ENCODE measurements at regions not wholly inside any gene's neighbourhood (a gene's known extent, or its start where the extent isn't known, plus 50 kb on each side); places are given as distances from the start of the nearest gene placed in this dataset.
A peak's percentile ranks its signal among the peaks of the same experiment; 100 is the strongest.

DNA sequence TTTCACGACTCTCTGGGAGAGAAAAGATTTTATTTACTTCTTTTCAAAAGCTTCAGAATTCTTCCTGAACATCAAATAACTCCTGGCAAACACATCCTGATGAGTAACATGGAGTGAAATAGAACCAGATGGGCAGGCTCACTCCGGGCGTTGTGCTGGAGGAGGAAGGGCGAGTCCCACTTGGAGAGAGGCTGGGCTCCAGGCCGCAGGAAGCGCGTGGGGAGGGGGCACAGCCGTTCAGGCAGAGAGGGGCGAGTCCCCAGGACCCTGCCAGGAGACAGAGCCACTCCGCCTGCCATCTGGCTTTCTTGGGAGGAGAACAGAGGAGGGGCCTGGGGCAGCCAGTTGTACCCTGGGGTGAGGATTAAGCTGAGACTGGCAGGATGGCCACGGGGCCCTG, 265.9 kb upstream of the ZMIZ1 start:
- Histone ChIP-seq H3K4me1 (ENCODE audit: control insufficient read depth in 3 of 3, insufficient read depth in 3 of 3, low read length in 3 of 3) (peaks cover 22 to 40% (median 31%) of the 10 kb centered on the region in 3 donors), H3K27me3 (ENCODE audit: control insufficient read depth in 3 of 3, insufficient read depth in 3 of 3, low read length in 3 of 3) (peaks cover 0 to 6% (median 0%) of the 10 kb centered on the region in 3 donors), H3K27ac (ENCODE audit: low read depth, low read length) (peak overlapping the region; percentile 17), H3K4me3 (ENCODE audit: low read length in 3 of 3) (no peak overlapping the region), H3K36me3 (ENCODE audit: control insufficient read depth in 3 of 3, insufficient read depth in 3 of 3, low read length in 3 of 3) (no peaks in the 10 kb centered on the region), H3K9me3 (ENCODE audit: control insufficient read depth in 3 of 3, low read length in 3 of 3) (no peaks in the 10 kb centered on the region), H3K9ac (ENCODE audit: low read depth in 1 of 3, low read length in 3 of 3) (no peak overlapping the region)

GRCh38 chr10:78803710-78804109, 265.1 kb upstream of the ZMIZ1 start:
- Histone ChIP-seq H3K36me3 (ENCODE audit: control insufficient read depth in 3 of 3, insufficient read depth in 3 of 3, low read length in 3 of 3) (no peaks in the 10 kb centered on the region), H3K27ac (ENCODE audit: low read depth, low read length) (peak overlapping the region; percentile 41), H3K4me3 (ENCODE audit: low read length in 3 of 3) (no peak overlapping the region), H3K4me1 (ENCODE audit: control insufficient read depth in 3 of 3, insufficient read depth in 3 of 3, low read length in 3 of 3) (peaks cover 22 to 40% (median 31%) of the 10 kb centered on the region in 3 donors), H3K9me3 (ENCODE audit: control insufficient read depth in 3 of 3, low read length in 3 of 3) (no peaks in the 10 kb centered on the region), H3K9ac (ENCODE audit: low read depth in 1 of 3, low read length in 3 of 3) (no peak overlapping the region), H3K27me3 (ENCODE audit: control insufficient read depth in 3 of 3, insufficient read depth in 3 of 3, low read length in 3 of 3) (peaks cover 0 to 6% (median 0%) of the 10 kb centered on the region in 3 donors)

DNA sequence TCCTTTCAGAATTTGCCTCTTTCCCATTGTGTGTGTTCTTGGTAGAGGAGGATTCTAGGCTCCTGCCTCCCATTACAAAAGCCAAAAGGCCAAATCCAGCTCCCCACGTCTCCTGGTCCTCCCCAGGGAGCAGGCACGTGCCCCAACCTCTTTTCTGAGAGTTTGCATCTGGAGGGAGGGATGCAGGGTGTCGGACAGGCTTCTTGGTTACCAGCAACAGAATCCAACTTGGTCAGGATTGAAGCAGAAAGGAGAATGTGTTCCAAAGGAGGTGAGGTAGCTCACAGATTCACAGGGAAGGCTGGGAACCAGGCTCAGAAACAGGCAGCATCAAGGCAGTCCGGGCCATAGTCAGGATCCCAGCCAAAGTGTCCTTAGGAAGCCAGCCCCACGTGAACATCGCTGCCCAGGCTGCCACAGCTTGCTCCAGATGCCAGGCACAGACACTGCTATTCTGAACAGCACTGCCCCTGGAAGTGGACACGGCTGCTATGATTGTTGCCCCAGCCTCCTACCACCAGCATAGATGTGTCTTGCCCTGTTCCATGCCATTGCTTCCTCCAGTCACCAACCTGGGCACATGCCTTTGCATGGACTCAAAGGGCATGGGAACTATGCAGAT, 264.2 kb upstream of the ZMIZ1 start:
- Histone ChIP-seq H3K4me3 (ENCODE audit: low read length in 3 of 3) (peak overlapping the region in 1 of 3 donors; percentile 29), H3K36me3 (ENCODE audit: control insufficient read depth in 3 of 3, insufficient read depth in 3 of 3, low read length in 3 of 3) (no peaks in the 10 kb centered on the region), H3K9ac (ENCODE audit: low read depth in 1 of 3, low read length in 3 of 3) (no peak overlapping the region), H3K4me1 (ENCODE audit: control insufficient read depth in 3 of 3, insufficient read depth in 3 of 3, low read length in 3 of 3) (peaks cover 22 to 40% (median 31%) of the 10 kb centered on the region in 3 donors), H3K9me3 (ENCODE audit: control insufficient read depth in 3 of 3, low read length in 3 of 3) (no peaks in the 10 kb centered on the region), H3K27me3 (ENCODE audit: control insufficient read depth in 3 of 3, insufficient read depth in 3 of 3, low read length in 3 of 3) (peaks cover 0 to 6% (median 0%) of the 10 kb centered on the region in 3 donors), H3K27ac (ENCODE audit: low read depth, low read length) (peak overlapping the region; percentile 41)

DNA sequence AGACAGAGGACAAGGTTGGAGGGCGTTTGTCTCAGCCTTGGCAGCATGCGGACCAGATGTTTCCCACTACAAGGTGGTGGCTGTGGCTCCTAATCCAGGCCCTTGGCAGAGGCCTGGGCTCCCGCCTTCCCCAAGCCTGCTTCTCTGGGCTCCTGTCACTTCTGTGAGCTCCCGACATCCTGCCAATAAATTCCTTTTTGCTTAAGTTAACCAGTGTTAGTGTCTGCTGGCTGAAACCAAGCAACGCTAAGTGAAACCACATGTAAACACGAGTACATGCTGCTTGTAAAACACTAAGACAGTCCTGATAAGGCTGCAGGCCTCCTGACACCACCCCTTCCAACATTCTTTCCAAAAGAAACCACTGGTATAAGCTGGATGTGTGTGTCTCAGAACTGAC, 263.6 kb upstream of the ZMIZ1 start:
- no peaks in the 10 kb centered on the region for H3K9me3 ChIP-seq (ENCODE audit: control insufficient read depth in 3 of 3, low read length in 3 of 3)
- H3K27me3 ChIP-seq (ENCODE audit: control insufficient read depth in 3 of 3, insufficient read depth in 3 of 3, low read length in 3 of 3): peaks cover 0 to 3% (median 0%) of the 10 kb centered on the region in 3 donors
- H3K9ac ChIP-seq (ENCODE audit: low read depth in 1 of 3, low read length in 3 of 3): no peak overlapping the region
- H3K4me1 ChIP-seq (ENCODE audit: control insufficient read depth in 3 of 3, insufficient read depth in 3 of 3, low read length in 3 of 3): peaks cover 22 to 40% (median 31%) of the 10 kb centered on the region in 3 donors
- H3K36me3 ChIP-seq (ENCODE audit: control insufficient read depth in 3 of 3, insufficient read depth in 3 of 3, low read length in 3 of 3): no peaks in the 10 kb centered on the region
- H3K27ac ChIP-seq (ENCODE audit: low read depth, low read length): peak overlapping the region; percentile 41
- no peak overlapping the region for H3K4me3 ChIP-seq (ENCODE audit: low read length in 3 of 3)

DNA sequence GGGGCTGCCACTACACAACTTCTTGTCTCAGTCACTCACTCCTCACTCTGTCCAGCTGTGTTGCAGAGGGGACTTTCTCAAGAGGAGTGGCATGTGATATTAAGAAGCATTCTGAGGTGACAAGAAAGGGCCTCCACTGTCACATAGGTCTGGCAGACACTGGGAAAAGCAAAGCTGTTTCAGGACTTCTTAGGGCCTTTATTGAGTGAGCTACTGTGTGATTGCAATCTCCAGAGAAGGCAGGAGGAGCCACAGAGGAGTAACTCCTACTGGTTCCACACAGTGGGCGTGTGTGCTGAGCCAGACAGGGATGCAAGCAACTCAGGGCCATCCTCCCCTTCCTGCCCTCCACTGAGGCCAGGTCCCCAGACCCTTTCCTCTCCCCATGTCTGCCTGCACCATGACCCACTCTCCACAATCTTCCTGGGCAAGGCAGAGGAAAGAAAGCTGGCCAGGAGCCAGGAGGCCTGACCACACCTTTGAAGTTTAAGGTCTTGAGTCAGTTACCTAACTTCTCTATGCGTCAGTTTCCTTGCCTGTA, 262.0 kb upstream of the ZMIZ1 start:
- H3K4me1 ChIP-seq (ENCODE audit: control insufficient read depth in 3 of 3, insufficient read depth in 3 of 3, low read length in 3 of 3): peaks cover 22 to 39% (median 31%) of the 10 kb centered on the region in 3 donors

DNA sequence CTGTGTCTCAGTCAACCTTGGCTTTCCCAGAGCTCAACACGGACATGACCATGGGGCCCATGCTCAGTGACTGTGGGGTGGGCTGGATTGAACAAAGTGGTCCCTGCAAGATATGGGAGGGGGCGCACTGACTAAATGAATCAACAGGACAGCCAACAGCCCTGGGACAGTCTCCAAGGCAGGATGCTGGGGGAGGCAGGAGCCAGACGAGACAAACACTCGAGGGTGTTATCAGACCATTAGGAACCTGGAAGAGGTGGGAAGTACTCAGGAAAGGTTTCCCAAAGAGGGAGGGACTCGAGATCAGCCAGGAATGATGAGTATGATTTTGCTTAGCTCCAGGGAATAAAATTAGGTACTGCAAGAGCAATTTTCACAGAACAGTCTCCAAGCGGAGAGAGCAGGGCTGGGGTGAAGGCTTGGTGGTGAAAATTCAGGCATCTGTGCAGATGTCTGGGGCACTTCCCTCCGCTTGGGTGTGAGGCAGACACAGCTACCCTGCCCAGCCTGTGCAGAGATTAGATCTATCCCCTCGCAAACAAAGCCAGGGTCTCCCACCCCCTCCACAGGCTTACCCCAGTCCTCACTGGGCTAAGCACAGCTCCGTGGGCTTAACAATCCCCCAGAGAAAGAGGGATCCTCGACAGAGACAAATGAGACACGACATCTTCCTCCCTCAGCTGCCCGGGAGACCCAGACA, 261.1 kb upstream of the ZMIZ1 start:
- Histone ChIP-seq H3K9me3 (ENCODE audit: control insufficient read depth in 3 of 3, low read length in 3 of 3) (no peaks in the 10 kb centered on the region), H3K36me3 (ENCODE audit: control insufficient read depth in 3 of 3, insufficient read depth in 3 of 3, low read length in 3 of 3) (no peaks in the 10 kb centered on the region), H3K4me1 (ENCODE audit: control insufficient read depth in 3 of 3, insufficient read depth in 3 of 3, low read length in 3 of 3) (peaks cover 14 to 30% (median 23%) of the 10 kb centered on the region in 3 donors), H3K4me3 (ENCODE audit: low read length in 3 of 3) (no peak overlapping the region), H3K27me3 (ENCODE audit: control insufficient read depth in 3 of 3, insufficient read depth in 3 of 3, low read length in 3 of 3) (no peaks in the 10 kb centered on the region), H3K27ac (ENCODE audit: low read depth, low read length) (no peak overlapping the region), H3K9ac (ENCODE audit: low read depth in 1 of 3, low read length in 3 of 3) (no peak overlapping the region)

More for the DNA sequence above, 262.0 kb upstream of the ZMIZ1 start:
- Histone ChIP-seq H3K36me3 (ENCODE audit: control insufficient read depth in 3 of 3, insufficient read depth in 3 of 3, low read length in 3 of 3) (no peaks in the 10 kb centered on the region), H3K27ac (ENCODE audit: low read depth, low read length) (no peak overlapping the region), H3K4me3 (ENCODE audit: low read length in 3 of 3) (no peak overlapping the region), H3K9me3 (ENCODE audit: control insufficient read depth in 3 of 3, low read length in 3 of 3) (no peaks in the 10 kb centered on the region), H3K27me3 (ENCODE audit: control insufficient read depth in 3 of 3, insufficient read depth in 3 of 3, low read length in 3 of 3) (no peaks in the 10 kb centered on the region), H3K9ac (ENCODE audit: low read depth in 1 of 3, low read length in 3 of 3) (no peak overlapping the region)

DNA sequence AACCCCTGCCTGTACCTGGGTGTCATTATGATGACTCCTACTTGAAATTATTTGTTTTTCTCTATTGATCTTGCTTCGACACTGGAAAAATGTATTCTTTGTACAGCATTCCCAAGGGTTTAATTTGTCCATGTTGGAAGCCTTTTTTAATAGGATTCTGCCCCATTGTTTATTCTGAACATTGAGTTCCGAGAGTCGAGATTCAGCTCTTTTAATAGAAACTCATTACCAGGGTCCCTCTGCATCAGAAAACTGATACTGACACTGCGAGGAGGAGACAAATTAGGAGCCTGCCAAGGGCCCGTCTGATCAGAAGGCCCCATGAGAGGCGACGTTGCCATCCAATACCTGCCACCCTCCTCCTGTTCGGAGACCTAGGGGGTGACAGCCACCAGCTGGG, 260.5 kb upstream of the ZMIZ1 start:
- H3K4me1 ChIP-seq (ENCODE audit: control insufficient read depth in 3 of 3, insufficient read depth in 3 of 3, low read length in 3 of 3): peaks cover 14 to 24% (median 20%) of the 10 kb centered on the region in 3 donors

GRCh38 chr10:78808736-78809367, 259.9 kb upstream of the ZMIZ1 start:
- Histone ChIP-seq H3K9me3 (ENCODE audit: control insufficient read depth in 3 of 3, low read length in 3 of 3) (no peaks in the 10 kb centered on the region), H3K27ac (ENCODE audit: low read depth, low read length) (no peak overlapping the region), H3K4me1 (ENCODE audit: control insufficient read depth in 3 of 3, insufficient read depth in 3 of 3, low read length in 3 of 3) (peaks cover 14 to 20% (median 14%) of the 10 kb centered on the region in 3 donors), H3K27me3 (ENCODE audit: control insufficient read depth in 3 of 3, insufficient read depth in 3 of 3, low read length in 3 of 3) (no peaks in the 10 kb centered on the region), H3K4me3 (ENCODE audit: low read length in 3 of 3) (no peak overlapping the region), H3K9ac (ENCODE audit: low read depth in 1 of 3, low read length in 3 of 3) (no peak overlapping the region), H3K36me3 (ENCODE audit: control insufficient read depth in 3 of 3, insufficient read depth in 3 of 3, low read length in 3 of 3) (no peaks in the 10 kb centered on the region)

More for the DNA sequence above, 260.5 kb upstream of the ZMIZ1 start:
- Histone ChIP-seq H3K9me3 (ENCODE audit: control insufficient read depth in 3 of 3, low read length in 3 of 3) (no peaks in the 10 kb centered on the region), H3K27ac (ENCODE audit: low read depth, low read length) (no peak overlapping the region), H3K4me3 (ENCODE audit: low read length in 3 of 3) (no peak overlapping the region), H3K36me3 (ENCODE audit: control insufficient read depth in 3 of 3, insufficient read depth in 3 of 3, low read length in 3 of 3) (no peaks in the 10 kb centered on the region), H3K27me3 (ENCODE audit: control insufficient read depth in 3 of 3, insufficient read depth in 3 of 3, low read length in 3 of 3) (no peaks in the 10 kb centered on the region), H3K9ac (ENCODE audit: low read depth in 1 of 3, low read length in 3 of 3) (no peak overlapping the region)

- Histone ChIP-seq H3K9me3 (ENCODE audit: control insufficient read depth in 3 of 3, low read length in 3 of 3) (no peaks in the 10 kb centered on the region), H3K27me3 (ENCODE audit: control insufficient read depth in 3 of 3, insufficient read depth in 3 of 3, low read length in 3 of 3) (no peaks in the 10 kb centered on the region), H3K4me3 (ENCODE audit: low read length in 3 of 3) (no peak overlapping the region), H3K9ac (ENCODE audit: low read depth in 1 of 3, low read length in 3 of 3) (no peak overlapping the region), H3K4me1 (ENCODE audit: control insufficient read depth in 3 of 3, insufficient read depth in 3 of 3, low read length in 3 of 3) (peaks cover 0 to 6% (median 3%) of the 10 kb centered on the region in 3 donors), H3K36me3 (ENCODE audit: control insufficient read depth in 3 of 3, insufficient read depth in 3 of 3, low read length in 3 of 3) (no peaks in the 10 kb centered on the region), H3K27ac (ENCODE audit: low read depth, low read length) (no peak overlapping the region)
These were observed 257.6 kb upstream of the ZMIZ1 start for GRCh38 chr10:78811174-78811573.
